GM20000 (cell line): ENCODE measurements at regions not wholly inside any gene's neighbourhood (a gene's known extent, or its start where the extent isn't known, plus 50 kb on each side); places are given as distances from the start of the nearest gene placed in this dataset.
"Not testable (repeated sequence)": the region's sequence is repeated elsewhere in the genome, so short reads cannot be mapped to it uniquely, and the experiment has no call there.

ENCODE experiments used
- DNase-seq: peaks from one replicate; pipeline ENCODE4 v3.0.0; 2012; ENCODE audit warnings: low spot score
- CTCF ChIP-seq: IDR thresholded peaks from 2 replicates; pipeline ENCODE4 v1.5.1; 2012; ENCODE audit warnings: mild to moderate bottlenecking, control low read depth; ENCODE audit errors: extremely low read depth, missing control alignments

- no peak for TF ChIP-seq CTCF
- no peak for DNase-seq
Observed at GRCh38 chr11:90635151-90635550, 412.3 kb upstream of the CHORDC1 start.

GRCh38 chr11:90630176-90630575, 407.3 kb upstream of the CHORDC1 start:
- DNase-seq, result no peak
- TF ChIP-seq CTCF, result no peak

- no peak for TF ChIP-seq CTCF
- no peak for DNase-seq
Observed at GRCh38 chr11:90629229-90629806, 406.5 kb upstream of the CHORDC1 start.

- no peak for DNase-seq
- no peak for TF ChIP-seq CTCF
Observed at GRCh38 chr11:90614318-90614717, 391.5 kb upstream of the CHORDC1 start.

GRCh38 chr11:90613037-90613436, 390.2 kb upstream of the CHORDC1 start:
- not testable (repeated sequence) for DNase-seq

GRCh38 chr11:90606721-90607120, 383.9 kb upstream of the CHORDC1 start:
- TF ChIP-seq CTCF, result no peak
- no peak for DNase-seq

GRCh38 chr11:90601261-90601660, 378.4 kb upstream of the CHORDC1 start:
- DNase-seq, result no peak
- TF ChIP-seq CTCF, result no peak

- TF ChIP-seq CTCF, result no peak
- no peak for DNase-seq
Observed at GRCh38 chr11:90594658-90595057, 371.8 kb upstream of the CHORDC1 start.
